Adrenal gland (tissue), 9 donors: ENCODE measurements at regions not wholly inside any gene's neighbourhood (a gene's known extent, or its start where the extent isn't known, plus 50 kb on each side); places are given as distances from the start of the nearest gene placed in this dataset.

Source experiments
- DNase-seq, 7 donors: peaks; one replicate each; pipeline ENCODE4 v3.0.0-alpha.2; 2019 to 2020
- H3K27ac ChIP-seq, 5 donors: fragments of 200-600 bp; sonication (generic) in 4 of 5; 1 replicate in 3 of 5; 2 replicates in 2 of 5; pipeline versions ENCODE4 v1.5.1 to v1.8.0; 2016 to 2020; ENCODE audit warnings: mild to moderate bottlenecking in 1 of 5
- H3K27me3 ChIP-seq: fragments of 200-600 bp; 2 replicates; pipeline ENCODE4 v1.8.0; 2021
- H3K36me3 ChIP-seq, 2 donors: fragments of 200-600 bp; replicated peaks in 1 of 2; 1 replicate in 1 of 2; 2 replicates in 1 of 2; pipeline versions ENCODE4 v1.5.1 to v1.8.0; 2018 to 2022
- H3K4me1 ChIP-seq, 2 donors: fragments of 200-600 bp; replicated peaks in 1 of 2; 1 replicate in 1 of 2; 2 replicates in 1 of 2; pipeline versions ENCODE4 v1.5.1 to v1.8.0; 2018 to 2021
- H3K4me3 ChIP-seq, 4 donors: fragments of 200-600 bp; sonication (generic) in 3 of 4; one replicate each; pipeline ENCODE4 v1.5.1; 2016 to 2018
- H3K9me3 ChIP-seq, 3 donors: fragments of 200-600 bp; sonication (generic) in 1 of 3; replicated peaks in 1 of 3; 1 replicate in 2 of 3; 2 replicates in 1 of 3; pipeline versions ENCODE4 v1.5.1 to v1.8.0; 2016 to 2021
- CTCF ChIP-seq, 6 experiments: fragments of 450-650 bp in 4 of 6; fragments of 200-600 bp in 2 of 6; sonication (generic) in 1 of 6; IDR thresholded peaks; 1 replicate in 5 of 6; 2 replicates in 1 of 6; pipeline versions ENCODE4 v1.5.1 to v1.8.0; 2016 to 2021; ENCODE audit warnings: antibody characterized with exemption in 6 of 6, mild to moderate bottlenecking in 2 of 6, moderate library complexity in 1 of 6
- POLR2A ChIP-seq, 2 donors: fragments of 450-650 bp; IDR thresholded peaks; one replicate each; pipeline ENCODE4 v1.6.1; 2017; ENCODE audit warnings: antibody characterized with exemption in 2 of 2, mild to moderate bottlenecking in 2 of 2, moderate library complexity in 1 of 2
- WGBS, 4 donors: extraction: QIAGEN DNeasy Blood & Tissue Kit in 2 of 4; methylation state at CpG; one replicate each; pipeline versions ENCODE4 v1.1.5 to v1.1.7; 2013 to 2017; 5-methylcytosine and 5-hydroxymethylcytosine counted together
- intact Hi-C, 2 donors: fragments of 100-400 bp; cut with DNase I; formaldehyde crosslinking; loops; one replicate each; pipeline versions ENCODE4 v1.14.1 to v1.15.0; 2022 to 2023
- donor health status: healthy with polysubstance abuse.
- donor health status: Bipolar disorder and iron deficiency.
- donor health status: DM: yes; HTN: yes; CAD: no.
- donor health status: DM: no; HTN: no; CAD: no.
- donor health status: DM: no; HTN: no; CAD: no.

- intact Hi-C loops: no loop called here
- no peak for TF ChIP-seq POLR2A (IDR thresholded peaks at IDR 0.05)
- TF ChIP-seq CTCF (IDR thresholded peaks at IDR 0.05): peak in 5 of 6 experiments; percentile 37 to 56 (median 47)
- 39 to 51% (median 48%) methylated on average over 7 of the region's 7 CpGs for WGBS, 4 donors
- Histone ChIP-seq H3K27ac (no peak overlapping the region), H3K4me1 (no peaks in the 10 kb centered on the region), H3K4me3 (no peak overlapping the region), H3K36me3 (no peaks in the 10 kb centered on the region), H3K9me3 (no peaks in the 10 kb centered on the region), H3K27me3 (no peaks in the 10 kb centered on the region)
- peak; percentile 38 to 84 (median 69) for DNase-seq
Measured at GRCh38 chr18:21191596-21192307, 50.3 kb upstream of the GREB1L start.
